ENCODE measurements at regions not wholly inside any gene's neighbourhood (a gene's known extent, or its start where the extent isn't known, plus 50 kb on each side); places are given as distances from the start of the nearest gene placed in this dataset.

- DNase-seq (ENCODE audit: low read depth): no peak
- no peak for TF ChIP-seq CTCF (IDR thresholded peaks at IDR 0.05; ENCODE audit: control insufficient read depth, extremely low read depth, insufficient read depth)
- H3K4me3 ChIP-seq (ENCODE audit: low read depth, low read length): no peak overlapping the region
These were observed 584.1 kb downstream of the CCDC171 start for GRCh38 chr9:16136961-16137360.

GRCh38 chr9:16138561-16139491 is 586.0 kb downstream of the CCDC171 start:
- TF ChIP-seq CTCF (IDR thresholded peaks at IDR 0.05; ENCODE audit: control insufficient read depth, extremely low read depth, insufficient read depth): no peak
- no peak for DNase-seq (ENCODE audit: low read depth)
- no peak overlapping the region for H3K4me3 ChIP-seq (ENCODE audit: low read depth, low read length)

GRCh38 chr9:16139774-16140173 is 586.9 kb downstream of the CCDC171 start:
- DNase-seq (ENCODE audit: low read depth): no peak

GRCh38 chr9:16143310-16143709 is 590.5 kb downstream of the CCDC171 start:
- H3K4me3 ChIP-seq (ENCODE audit: low read depth, low read length): no peak overlapping the region
- DNase-seq (ENCODE audit: low read depth): no peak
- TF ChIP-seq CTCF (IDR thresholded peaks at IDR 0.05; ENCODE audit: control insufficient read depth, extremely low read depth, insufficient read depth): no peak

More at GRCh38 chr9:16139774-16140173, 586.9 kb downstream of the CCDC171 start:
- no peak for TF ChIP-seq CTCF (IDR thresholded peaks at IDR 0.05; ENCODE audit: control insufficient read depth, extremely low read depth, insufficient read depth)
- no peak overlapping the region for H3K4me3 ChIP-seq (ENCODE audit: low read depth, low read length)

- DNase-seq (ENCODE audit: low read depth): no peak
- no peak for TF ChIP-seq CTCF (IDR thresholded peaks at IDR 0.05; ENCODE audit: control insufficient read depth, extremely low read depth, insufficient read depth)
These were observed 591.4 kb downstream of the CCDC171 start for GRCh38 chr9:16143947-16144890.

GRCh38 chr9:16145196-16145950 is 592.5 kb downstream of the CCDC171 start:
- DNase-seq (ENCODE audit: low read depth): no peak
- H3K4me3 ChIP-seq (ENCODE audit: low read depth, low read length): no peak overlapping the region
- TF ChIP-seq CTCF (IDR thresholded peaks at IDR 0.05; ENCODE audit: control insufficient read depth, extremely low read depth, insufficient read depth): no peak

More at GRCh38 chr9:16143947-16144890, 591.4 kb downstream of the CCDC171 start:
- H3K4me3 ChIP-seq (ENCODE audit: low read depth, low read length): no peak overlapping the region
